GM10248 (cell line): ENCODE measurements at regions not wholly inside any gene's neighbourhood (a gene's known extent, or its start where the extent isn't known, plus 50 kb on each side); places are given as distances from the start of the nearest gene placed in this dataset.

Experiments used
- CTCF ChIA-PET: fragments of 300-600 bp; sonication (Branson Sonifier 250); formaldehyde crosslinking; extraction: SDS; loops from one replicate; lab custom pipeline; 2021; ENCODE audit warnings: antibody characterized with exemption; lab: Yijun Ruan, JAX
- POLR2A ChIA-PET: fragments of 350-650 bp; sonication (Branson Sonifier 250); formaldehyde crosslinking; extraction: SDS; loops from one replicate; lab custom pipeline; 2020; ENCODE audit warnings: antibody characterized with exemption; lab: Yijun Ruan, JAX
- DNase-seq: peaks from one replicate; pipeline ENCODE4 v3.0.0; 2012; ENCODE audit errors: extremely low spot score
- CTCF ChIP-seq: IDR thresholded peaks from 2 replicates; pipeline ENCODE4 v1.5.1; 2012; ENCODE audit warnings: mild to moderate bottlenecking, low read depth; ENCODE audit errors: extremely low read depth, missing control alignments, control extremely low read depth

- CTCF ChIA-PET, result no interaction called here
- no peak for TF ChIP-seq CTCF
These were observed 107.3 kb upstream of the PRDX4 start for GRCh38 chrX:23559975-23560374.

GRCh38 chrX:23570674-23571343 is 96.5 kb upstream of the PRDX4 start:
- DNase-seq, result no peak
- TF ChIP-seq CTCF, result no peak
- ChIA-PET POLR2A (no interaction called here), CTCF (no interaction called here)

More at GRCh38 chrX:23559975-23560374, 107.3 kb upstream of the PRDX4 start:
- no peak for DNase-seq
- POLR2A ChIA-PET, result no interaction called here

- POLR2A ChIA-PET, result no interaction called here
- TF ChIP-seq CTCF, result no peak
- CTCF ChIA-PET, result no interaction called here
- DNase-seq, result no peak
These were observed 92.0 kb upstream of the PRDX4 start for GRCh38 chrX:23575281-23575680.

- ChIA-PET CTCF (no interaction called here), POLR2A (no interaction called here)
- TF ChIP-seq CTCF, result no peak
- no peak for DNase-seq
These were observed 89.2 kb upstream of the PRDX4 start for GRCh38 chrX:23578079-23578478.

- ChIA-PET POLR2A (no interaction called here), CTCF (no interaction called here)
- no peak for DNase-seq
- no peak for TF ChIP-seq CTCF
These were observed 77.8 kb upstream of the PRDX4 start for GRCh38 chrX:23589496-23589895.

GRCh38 chrX:23592741-23593140 is 74.6 kb upstream of the PRDX4 start:
- TF ChIP-seq CTCF, result no peak

GRCh38 chrX:23598575-23598974 is 68.7 kb upstream of the PRDX4 start:
- POLR2A ChIA-PET, result no interaction called here
- CTCF ChIA-PET, result interaction anchor here (1.3 to 1.7 kb wide), 2 partner anchors 10 to 245 kb away, joined by 3 to 4 read pairs; no protein-coding TSS in a partner anchor
- no peak for TF ChIP-seq CTCF
- DNase-seq, result no peak

More at GRCh38 chrX:23592741-23593140, 74.6 kb upstream of the PRDX4 start:
- CTCF ChIA-PET, result no interaction called here
- DNase-seq, result no peak
- POLR2A ChIA-PET, result no interaction called here
